ENCODE measurements at regions not wholly inside any gene's neighbourhood (a gene's known extent, or its start where the extent isn't known, plus 50 kb on each side); places are given as distances from the start of the nearest gene placed in this dataset.

DNA sequence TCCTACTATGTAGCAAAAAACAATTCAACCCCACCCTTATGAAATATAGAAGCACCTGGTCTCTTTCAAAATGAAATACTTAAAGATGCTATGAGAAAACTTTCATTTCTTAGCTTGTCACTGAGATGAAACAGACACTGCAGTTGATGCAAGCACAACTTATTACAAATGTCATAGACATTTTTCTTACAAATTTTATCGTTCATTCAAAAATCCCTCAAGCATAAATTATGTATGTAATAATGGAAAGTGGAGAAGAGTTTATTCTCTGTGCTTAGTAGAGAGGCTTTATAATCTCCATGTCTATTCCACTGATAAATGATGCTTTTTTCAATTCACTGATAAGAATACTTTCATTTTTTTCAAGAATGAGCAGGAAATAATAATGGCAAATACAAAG lies 1943.9 kb upstream of the IGFBP7 start:
- no peak overlapping the region for H3K4me3 ChIP-seq (ENCODE audit: insufficient read depth, low read length)
- no peaks in the 10 kb centered on the region for H3K27me3 ChIP-seq (ENCODE audit: insufficient read depth, low read length)
- H3K79me2 ChIP-seq (ENCODE audit: insufficient read depth, low read length): no peaks in the 10 kb centered on the region
- H3K27ac ChIP-seq (ENCODE audit: low read depth, low read length): no peak overlapping the region
- no peaks in the 10 kb centered on the region for H3K36me3 ChIP-seq (ENCODE audit: insufficient read depth, low read length)
- DNase-seq (ENCODE audit: insufficient read length, low spot score, missing footprints): no peak
- TF ChIP-seq, protein P1, sequence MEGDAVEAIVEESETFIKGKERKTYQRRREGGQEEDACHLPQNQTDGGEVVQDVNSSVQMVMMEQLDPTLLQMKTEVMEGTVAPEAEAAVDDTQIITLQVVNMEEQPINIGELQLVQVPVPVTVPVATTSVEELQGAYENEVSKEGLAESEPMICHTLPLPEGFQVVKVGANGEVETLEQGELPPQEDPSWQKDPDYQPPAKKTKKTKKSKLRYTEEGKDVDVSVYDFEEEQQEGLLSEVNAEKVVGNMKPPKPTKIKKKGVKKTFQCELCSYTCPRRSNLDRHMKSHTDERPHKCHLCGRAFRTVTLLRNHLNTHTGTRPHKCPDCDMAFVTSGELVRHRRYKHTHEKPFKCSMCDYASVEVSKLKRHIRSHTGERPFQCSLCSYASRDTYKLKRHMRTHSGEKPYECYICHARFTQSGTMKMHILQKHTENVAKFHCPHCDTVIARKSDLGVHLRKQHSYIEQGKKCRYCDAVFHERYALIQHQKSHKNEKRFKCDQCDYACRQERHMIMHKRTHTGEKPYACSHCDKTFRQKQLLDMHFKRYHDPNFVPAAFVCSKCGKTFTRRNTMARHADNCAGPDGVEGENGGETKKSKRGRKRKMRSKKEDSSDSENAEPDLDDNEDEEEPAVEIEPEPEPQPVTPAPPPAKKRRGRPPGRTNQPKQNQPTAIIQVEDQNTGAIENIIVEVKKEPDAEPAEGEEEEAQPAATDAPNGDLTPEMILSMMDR (IDR thresholded peaks at IDR 0.05; ENCODE audit: extremely low read depth, low read depth, low read length): no peak
- H4K20me1 ChIP-seq (ENCODE audit: insufficient read depth, low read length): no peaks in the 10 kb centered on the region
- H3K9me3 ChIP-seq (ENCODE audit: low read depth, low read length): no peaks in the 10 kb centered on the region
- H3K4me1 ChIP-seq (ENCODE audit: insufficient read depth, low read length): no peaks in the 10 kb centered on the region
- H3K4me2 ChIP-seq (ENCODE audit: insufficient read depth, low read length): no peak overlapping the region
- no peak overlapping the region for H2AFZ ChIP-seq (ENCODE audit: low read length)

DNA sequence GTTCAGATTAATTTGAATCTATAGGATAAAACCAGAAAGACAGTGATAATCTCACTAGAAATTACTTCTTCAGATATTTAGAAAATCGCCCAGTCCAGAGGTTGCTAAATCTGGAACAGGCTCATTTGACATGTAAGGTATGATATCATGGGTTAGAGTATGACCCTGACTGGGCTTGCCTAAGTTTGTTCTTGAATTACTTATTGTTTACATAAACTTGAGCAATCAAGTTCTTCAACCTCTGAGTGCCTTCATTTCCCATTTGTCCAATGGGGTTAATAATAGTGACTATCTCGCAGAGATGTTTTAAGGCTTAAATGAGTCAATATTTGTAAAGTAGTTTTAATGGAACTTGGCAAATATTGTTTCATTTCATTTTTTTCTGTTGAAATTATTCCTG lies 1947.6 kb upstream of the IGFBP7 start:
- Histone ChIP-seq H3K9me3 (ENCODE audit: low read depth, low read length) (no peaks in the 10 kb centered on the region), H3K79me2 (ENCODE audit: insufficient read depth, low read length) (no peaks in the 10 kb centered on the region), H3K4me3 (ENCODE audit: insufficient read depth, low read length) (no peak overlapping the region), H3K4me2 (ENCODE audit: insufficient read depth, low read length) (no peak overlapping the region), H4K20me1 (ENCODE audit: insufficient read depth, low read length) (no peaks in the 10 kb centered on the region), H2AFZ (ENCODE audit: low read length) (no peak overlapping the region), H3K27ac (ENCODE audit: low read depth, low read length) (no peak overlapping the region), H3K4me1 (ENCODE audit: insufficient read depth, low read length) (no peaks in the 10 kb centered on the region), H3K36me3 (ENCODE audit: insufficient read depth, low read length) (no peaks in the 10 kb centered on the region), H3K27me3 (ENCODE audit: insufficient read depth, low read length) (no peaks in the 10 kb centered on the region)
- no peak for DNase-seq (ENCODE audit: insufficient read length, low spot score, missing footprints)
- TF ChIP-seq, protein P1 (IDR thresholded peaks at IDR 0.05; ENCODE audit: extremely low read depth, low read depth, low read length): no peak

DNA sequence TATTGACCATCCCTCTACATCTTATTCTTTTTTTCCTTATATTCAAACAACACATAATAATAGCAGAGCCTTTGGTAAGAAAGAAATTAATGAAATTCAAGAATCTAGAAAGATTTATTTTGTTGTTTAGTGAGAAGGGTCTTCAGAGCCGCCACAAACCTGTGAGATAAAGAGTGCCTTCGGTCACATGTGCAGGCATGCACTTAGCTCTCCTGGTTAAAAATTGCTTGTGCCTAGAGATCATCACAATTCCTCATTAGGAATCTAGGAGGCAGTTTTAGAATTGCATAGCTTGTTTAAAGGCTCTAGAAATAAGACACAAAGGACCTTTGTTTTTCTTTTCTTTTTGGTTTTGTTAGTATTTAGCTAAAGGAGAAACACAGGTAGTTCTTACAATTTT lies 1948.4 kb upstream of the IGFBP7 start:
- Histone ChIP-seq H3K4me2 (ENCODE audit: insufficient read depth, low read length) (no peak overlapping the region), H3K27ac (ENCODE audit: low read depth, low read length) (no peak overlapping the region), H3K36me3 (ENCODE audit: insufficient read depth, low read length) (no peaks in the 10 kb centered on the region), H4K20me1 (ENCODE audit: insufficient read depth, low read length) (no peaks in the 10 kb centered on the region), H3K4me3 (ENCODE audit: insufficient read depth, low read length) (no peak overlapping the region), H3K27me3 (ENCODE audit: insufficient read depth, low read length) (no peaks in the 10 kb centered on the region), H3K4me1 (ENCODE audit: insufficient read depth, low read length) (no peaks in the 10 kb centered on the region), H3K9me3 (ENCODE audit: low read depth, low read length) (no peaks in the 10 kb centered on the region), H2AFZ (ENCODE audit: low read length) (no peak overlapping the region), H3K79me2 (ENCODE audit: insufficient read depth, low read length) (no peaks in the 10 kb centered on the region)
- DNase-seq (ENCODE audit: insufficient read length, low spot score, missing footprints): no peak
- TF ChIP-seq, protein P1 (IDR thresholded peaks at IDR 0.05; ENCODE audit: extremely low read depth, low read depth, low read length): no peak

DNA sequence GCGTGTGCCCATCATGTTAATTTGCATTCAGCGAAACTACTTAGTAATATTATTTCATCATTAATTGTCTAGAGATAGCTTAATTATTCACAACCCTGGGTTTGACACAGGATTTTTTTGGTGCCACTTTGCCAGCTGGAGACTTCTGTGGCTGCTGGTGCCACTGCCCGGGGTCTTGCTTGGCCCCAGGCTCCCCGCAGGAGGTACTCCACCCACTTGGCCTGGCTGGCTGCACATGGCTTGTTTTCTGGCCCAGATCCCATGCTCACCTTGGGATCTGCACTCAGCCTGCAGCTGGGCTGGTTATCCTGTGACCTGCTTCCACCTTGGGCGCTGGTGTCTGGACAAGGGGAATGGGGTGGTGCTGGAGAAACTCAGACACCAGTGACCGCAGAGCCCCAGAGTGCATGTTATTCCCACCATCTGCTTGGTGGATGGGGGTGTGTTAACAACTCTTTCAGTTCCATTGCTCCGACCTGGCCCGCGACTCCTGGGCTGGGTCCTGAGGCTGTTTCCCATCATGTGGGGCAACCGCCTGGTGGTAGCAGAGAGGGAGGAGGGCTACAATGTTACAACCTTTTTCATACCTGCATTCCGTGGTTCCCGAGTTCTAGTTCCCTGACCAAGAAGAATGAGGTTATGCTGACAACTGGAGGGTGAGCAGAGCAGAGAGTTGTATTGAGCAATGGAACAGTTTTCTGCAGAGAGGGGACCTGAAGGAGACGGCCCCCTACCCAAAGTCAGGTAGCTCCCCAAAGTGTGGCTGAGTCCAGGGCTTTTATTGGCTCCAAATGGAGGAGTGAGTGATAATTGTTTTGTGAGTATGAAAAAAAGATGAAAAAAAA lies 1950.0 kb upstream of the IGFBP7 start:
- Histone ChIP-seq H3K79me2 (ENCODE audit: insufficient read depth, low read length) (no peaks in the 10 kb centered on the region), H3K4me2 (ENCODE audit: insufficient read depth, low read length) (no peak overlapping the region), H3K36me3 (ENCODE audit: insufficient read depth, low read length) (no peaks in the 10 kb centered on the region), H2AFZ (ENCODE audit: low read length) (no peak overlapping the region), H3K27ac (ENCODE audit: low read depth, low read length) (no peak overlapping the region), H4K20me1 (ENCODE audit: insufficient read depth, low read length) (no peaks in the 10 kb centered on the region), H3K4me1 (ENCODE audit: insufficient read depth, low read length) (no peaks in the 10 kb centered on the region), H3K4me3 (ENCODE audit: insufficient read depth, low read length) (no peak overlapping the region), H3K9me3 (ENCODE audit: low read depth, low read length) (no peaks in the 10 kb centered on the region), H3K27me3 (ENCODE audit: insufficient read depth, low read length) (no peaks in the 10 kb centered on the region)
- TF ChIP-seq, protein P1 (IDR thresholded peaks at IDR 0.05; ENCODE audit: extremely low read depth, low read depth, low read length): no peak
- no peak for DNase-seq (ENCODE audit: insufficient read length, low spot score, missing footprints)

Data from osteoblast (primary cell).